GM12878 (cell line): ENCODE measurements at regions not wholly inside any gene's neighbourhood (a gene's known extent, or its start where the extent isn't known, plus 50 kb on each side); places are given as distances from the start of the nearest gene placed in this dataset.

Experiments
- ATAC-seq: fragments of 200-7000 bp; cut with Tn5 transposase; 3 replicates; pipeline ENCODE4 v1.9.1; 2020; ENCODE audit warnings: mild to moderate bottlenecking, moderate library complexity
- BruUV-seq: library from RNA; stranded (reverse); fragments of 400-500 nt; replicated peaks from 2 replicates; lab custom pipeline; 2021; lab: Mats Ljungman, UMichigan
- CTCF ChIA-PET: fragments of 300-600 bp; sonication (Branson Sonifier 250); formaldehyde crosslinking; extraction: SDS; loops from one replicate; lab custom pipeline; 2021; ENCODE audit warnings: inconsistent platforms; lab: Yijun Ruan, JAX
- POLR2A ChIA-PET: fragments of 350-600 bp; formaldehyde crosslinking; extraction: SDS; loops from one replicate; lab custom pipeline; 2021; ENCODE audit warnings: inconsistent platforms; lab: Charles Lee
- RAD21 ChIA-PET: fragments of 300-600 bp; sonication (Branson Sonifier 250); formaldehyde crosslinking; loops from one replicate; lab custom pipeline; 2023; ENCODE audit warnings: antibody characterized with exemption; ENCODE audit not compliant: unreplicated experiment; lab: Charles Lee
- SMC1A ChIA-PET: fragments of 300-600 bp; sonication (Branson Sonifier 250); formaldehyde crosslinking; loops from one replicate; lab custom pipeline; 2023; ENCODE audit not compliant: unreplicated experiment, uncharacterized antibody; lab: Charles Lee
- DNase-seq: peaks from one replicate; pipeline ENCODE4 v3.0.0-alpha.2; 2011; ENCODE audit warnings: low read depth, low spot score
- FAIRE-seq: peaks from 3 replicates; lab custom pipeline; 2011; peaks lifted over from hg19 to GRCh38; lab: Jason Lieb, UNC
- H2AFZ ChIP-seq: 2 replicates; pipeline ENCODE4 v1.6.0; 2011; ENCODE audit warnings: low read depth, low read length, control low read depth; ENCODE audit not compliant: control insufficient read depth
- H3K27ac ChIP-seq: 2 replicates; pipeline ENCODE4 v1.5.1; 2011; ENCODE audit warnings: control low read depth; ENCODE audit not compliant: control insufficient read depth, insufficient read depth
- H3K27me3 ChIP-seq, 2 experiments: replicated peaks in 1 of 2; 2 replicates each; pipeline versions ENCODE4 v1.6.0 to v1.6.1; 2011; ENCODE audit warnings: low read length in 1 of 2; ENCODE audit not compliant: control insufficient read depth in 2 of 2, insufficient read depth in 2 of 2
- H3K36me3 ChIP-seq, 2 experiments: 2 replicates each; pipeline ENCODE4 v1.5.1; 2011; ENCODE audit warnings: low read length in 1 of 2; ENCODE audit not compliant: control insufficient read depth in 2 of 2, insufficient read depth in 2 of 2
- H3K4me1 ChIP-seq: 2 replicates; pipeline ENCODE4 v1.6.1; 2011; ENCODE audit warnings: mild to moderate bottlenecking, low read length, moderate library complexity, mixed read lengths; ENCODE audit not compliant: control insufficient read depth, insufficient read depth
- H3K4me2 ChIP-seq: 2 replicates; pipeline ENCODE4 v1.6.0; 2011; ENCODE audit warnings: control low read depth; ENCODE audit not compliant: control insufficient read depth, insufficient read depth
- H3K4me3 ChIP-seq: fragments of 200-600 bp; sonication (generic); 2 replicates; pipeline ENCODE4 v1.5.1; 2016
- H3K79me2 ChIP-seq: 2 replicates; pipeline ENCODE4 v1.6.0; 2011; ENCODE audit warnings: low read length; ENCODE audit not compliant: control insufficient read depth, insufficient read depth
- H3K9ac ChIP-seq: 2 replicates; pipeline ENCODE4 v1.8.0; 2011; ENCODE audit warnings: low read length, control low read depth, mixed read lengths; ENCODE audit not compliant: control insufficient read depth, insufficient read depth
- H3K9me3 ChIP-seq: replicated peaks from 3 replicates; pipeline ENCODE4 v1.5.1; 2011; ENCODE audit warnings: mild to moderate bottlenecking, low read length; ENCODE audit not compliant: control insufficient read depth, insufficient read depth
- H4K20me1 ChIP-seq: 2 replicates; pipeline ENCODE4 v1.6.0; 2011; ENCODE audit not compliant: control insufficient read depth, insufficient read depth
- MEF2B ChIP-seq: fragments of 450-650 bp; IDR thresholded peaks from 2 replicates; pipeline ENCODE4 v1.6.1; 2018; ENCODE audit warnings: mild to moderate bottlenecking, moderate library complexity; ENCODE audit not compliant: partially characterized antibody, poor library complexity, severe bottlenecking
- MTA2 ChIP-seq: fragments of 450-650 bp; IDR thresholded peaks from 2 replicates; pipeline ENCODE4 v1.6.1; 2016; ENCODE audit warnings: low read depth, mild to moderate bottlenecking, moderate library complexity
- MTA3 ChIP-seq: IDR thresholded peaks from 2 replicates; pipeline ENCODE4 v1.6.1; 2012; ENCODE audit warnings: low read length, inconsistent platforms, borderline replicate concordance
- REST ChIP-seq: IDR thresholded peaks from 2 replicates; pipeline ENCODE4 v1.6.1; 2012; ENCODE audit warnings: mild to moderate bottlenecking, low read depth, low read length
- SMAD5 ChIP-seq: IDR thresholded peaks from 2 replicates; pipeline ENCODE4 v1.6.1; 2016; ENCODE audit warnings: antibody characterized with exemption, low read depth
- SPI1 ChIP-seq: IDR thresholded peaks from 2 replicates; pipeline ENCODE4 v1.6.1; 2011; ENCODE audit warnings: low read depth, mild to moderate bottlenecking, low read length, moderate library complexity, borderline replicate concordance; ENCODE audit not compliant: insufficient read depth
- STAT3 ChIP-seq: IDR thresholded peaks from 2 replicates; pipeline ENCODE4 v1.6.1; 2011; ENCODE audit warnings: low read depth, low read length, improper control_type of control experiment
- TBL1XR1 ChIP-seq: IDR thresholded peaks from 2 replicates; pipeline ENCODE4 v1.6.1; 2012; ENCODE audit warnings: low read depth, low read length, improper control_type of control experiment
- USF2 ChIP-seq: IDR thresholded peaks from 2 replicates; pipeline ENCODE4 v1.6.1; 2011; ENCODE audit warnings: low read depth, low read length, improper control_type of control experiment, borderline replicate concordance
- WGBS: methylation state at CpG from one replicate; pipeline ENCODE4 v1.1.6; 2016; ENCODE audit warnings: low lambda C conversion rate; ENCODE audit not compliant: insufficient replicate concordance, insufficient coverage; ENCODE audit errors: missing lambda C conversion rate; 5-methylcytosine and 5-hydroxymethylcytosine counted together
- in situ Hi-C: fragments of 300-500 bp; cut with MboI; formaldehyde crosslinking; loops from 9 replicates; pipeline ENCODE4 v1.14.3; 2018; ENCODE audit warnings: mixed read lengths
- intact Hi-C: fragments of 100-400 bp; cut with micrococcal nuclease; formaldehyde crosslinking; loops from one replicate; pipeline ENCODE4 v1.14.2; 2022; ENCODE audit not compliant: unreplicated experiment

GRCh38 chr2:155665704-155666103, 666.8 kb downstream of the NR4A2 start:
- H3K9me3 ChIP-seq, result no peaks in the 10 kb centered on the region
- POLR2A ChIA-PET, result no interaction called here
- FAIRE-seq (no peak), DNase-seq (no peak), ATAC-seq (no peak)
- RAD21 ChIA-PET, result no interaction called here
- intact Hi-C loops, result no loop called here
- H2AFZ ChIP-seq, result no peak overlapping the region
- SMC1A ChIA-PET, result interaction anchor here (0.8 kb wide), 2 partner anchors 10 to 177 kb away, joined by 3 read pairs; no protein-coding TSS in a partner anchor
- no peak overlapping the region for H3K27ac ChIP-seq
- H3K4me3 ChIP-seq, result no peak overlapping the region
- CTCF ChIA-PET, result interaction anchor here (3.0 kb wide), 1 partner anchor 287 kb away, joined by 9 read pairs; no protein-coding TSS in a partner anchor
- 27% methylated on average over 5 of the region's 5 CpGs for WGBS
- H3K27me3 ChIP-seq, result no peaks in the 10 kb centered on the region
- no peaks in the 10 kb centered on the region for H3K36me3 ChIP-seq
- no peak overlapping the region for H3K9ac ChIP-seq
- no TSS peak for BruUV-seq
- no peaks in the 10 kb centered on the region for H4K20me1 ChIP-seq
- TF ChIP-seq TBL1XR1 (no peak), MTA3 (no peak), SMAD5 (no peak), REST (no peak)
- TF ChIP-seq, all 136 proteins: peak for 0
- in situ Hi-C loops, result no loop called here
- Histone ChIP-seq H3K79me2 (no peaks in the 10 kb centered on the region), H3K4me1 (no peaks in the 10 kb centered on the region), H3K4me2 (no peak overlapping the region)

GRCh38 chr2:155663265-155663664, 669.3 kb downstream of the NR4A2 start:
- no peak for DNase-seq
- no peaks in the 10 kb centered on the region for H3K79me2 ChIP-seq
- intact Hi-C loops, result no loop called here
- no peaks in the 10 kb centered on the region for H3K36me3 ChIP-seq
- no peaks in the 10 kb centered on the region for H3K27me3 ChIP-seq
- FAIRE-seq, result no peak
- in situ Hi-C loops, result no loop called here
- no peak overlapping the region for H3K27ac ChIP-seq
- no peaks in the 10 kb centered on the region for H4K20me1 ChIP-seq
- 40% methylated on average over 3 of the region's 3 CpGs for WGBS
- H2AFZ ChIP-seq, result no peak overlapping the region
- no peaks in the 10 kb centered on the region for H3K9me3 ChIP-seq
- H3K4me3 ChIP-seq, result no peak overlapping the region
- POLR2A ChIA-PET, result no interaction called here
- H3K9ac ChIP-seq, result no peak overlapping the region
- TF ChIP-seq SPI1 (no peak), SMAD5 (no peak), MTA2 (no peak), STAT3 (no peak), USF2 (no peak), MEF2B (no peak)
- TF ChIP-seq, all 136 proteins: peak for 0
- RAD21 ChIA-PET, result no interaction called here
- H3K4me2 ChIP-seq, result no peak overlapping the region
- H3K4me1 ChIP-seq, result no peaks in the 10 kb centered on the region
- CTCF ChIA-PET, result no interaction called here
- no TSS peak for BruUV-seq
- ATAC-seq, result no peak
- SMC1A ChIA-PET, result no interaction called here
